Tibial nerve (tissue), 4 donors: ENCODE measurements at regions not wholly inside any gene's neighbourhood (a gene's known extent, or its start where the extent isn't known, plus 50 kb on each side); places are given as distances from the start of the nearest gene placed in this dataset.

Experiments used
- CTCF ChIP-seq, 5 experiments: fragments of 200-600 bp in 3 of 5; fragments of 450-650 bp in 2 of 5; sonication (generic) in 3 of 5; IDR thresholded peaks; one replicate each; pipeline ENCODE4 v1.5.1; 2016 to 2019; ENCODE audit warnings: antibody characterized with exemption in 5 of 5, mild to moderate bottlenecking in 3 of 5, moderate library complexity in 2 of 5
- EP300 ChIP-seq, 2 donors: sonication (generic); formaldehyde crosslinking; IDR thresholded peaks; one replicate each; pipeline ENCODE4 v1.6.1; 2017; ENCODE audit warnings: antibody characterized with exemption in 2 of 2, mild to moderate bottlenecking in 1 of 2
- POLR2A ChIP-seq, 2 donors: fragments of 450-650 bp; IDR thresholded peaks; one replicate each; pipeline ENCODE4 v1.6.1; 2017; ENCODE audit warnings: antibody characterized with exemption in 2 of 2, mild to moderate bottlenecking in 2 of 2, moderate library complexity in 2 of 2

- TF ChIP-seq CTCF (IDR thresholded peaks at IDR 0.05) (no peak), POLR2A (IDR thresholded peaks at IDR 0.05) (no peak), EP300 (IDR thresholded peaks at IDR 0.05) (no peak)
Measured at GRCh38 chr2:9767656-9768281, 75.5 kb upstream of the TAF1B start.
